NCI-H1105 (cell line): ENCODE measurements at regions not wholly inside any gene's neighbourhood (a gene's known extent, or its start where the extent isn't known, plus 50 kb on each side); places are given as distances from the start of the nearest gene placed in this dataset.

Experiments used
- DNase-seq: peaks from one replicate; lab custom pipeline; 2025; lab: John Stamatoyannopoulos, UW

DNA sequence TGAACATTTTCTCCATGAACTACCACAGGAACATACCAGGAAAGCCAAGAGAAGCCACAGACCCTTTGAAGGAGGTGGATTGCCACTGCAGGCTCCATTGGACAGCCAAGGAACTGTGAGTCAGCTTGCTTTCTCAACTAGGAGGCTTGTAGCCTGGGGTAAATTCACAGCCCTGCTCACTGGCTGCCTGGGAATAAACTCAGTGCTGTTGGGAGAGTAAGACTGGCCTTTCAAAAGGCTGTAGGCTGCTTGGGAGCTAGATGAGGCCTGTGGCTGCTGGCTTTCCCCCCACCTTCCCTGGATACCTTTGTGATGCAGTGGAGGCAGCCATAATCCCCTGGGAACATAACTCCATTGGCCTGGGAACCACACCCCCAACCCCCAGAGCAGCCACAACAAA lies 223.5 kb upstream of the RBMS3 start:
- DNase-seq = no peak

DNA sequence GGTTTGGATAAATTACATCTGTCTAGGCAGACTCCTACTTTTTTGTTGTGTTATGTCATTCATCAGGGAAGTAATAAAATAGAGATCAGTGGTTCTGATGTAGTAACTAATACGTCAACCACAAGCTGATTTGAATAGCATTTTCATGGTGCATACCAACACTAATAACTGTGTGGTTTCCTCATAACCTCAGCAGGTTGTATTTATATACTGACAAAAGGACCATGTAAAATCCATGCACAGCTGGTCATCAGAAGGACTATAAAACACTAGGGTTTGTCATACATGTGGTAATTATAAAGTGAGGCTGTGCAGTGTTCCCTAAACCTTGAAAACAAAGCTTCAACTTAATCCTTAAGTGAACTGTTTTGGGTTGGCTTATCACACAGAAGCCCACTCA lies 216.8 kb upstream of the RBMS3 start:
- DNase-seq = no peak

DNA sequence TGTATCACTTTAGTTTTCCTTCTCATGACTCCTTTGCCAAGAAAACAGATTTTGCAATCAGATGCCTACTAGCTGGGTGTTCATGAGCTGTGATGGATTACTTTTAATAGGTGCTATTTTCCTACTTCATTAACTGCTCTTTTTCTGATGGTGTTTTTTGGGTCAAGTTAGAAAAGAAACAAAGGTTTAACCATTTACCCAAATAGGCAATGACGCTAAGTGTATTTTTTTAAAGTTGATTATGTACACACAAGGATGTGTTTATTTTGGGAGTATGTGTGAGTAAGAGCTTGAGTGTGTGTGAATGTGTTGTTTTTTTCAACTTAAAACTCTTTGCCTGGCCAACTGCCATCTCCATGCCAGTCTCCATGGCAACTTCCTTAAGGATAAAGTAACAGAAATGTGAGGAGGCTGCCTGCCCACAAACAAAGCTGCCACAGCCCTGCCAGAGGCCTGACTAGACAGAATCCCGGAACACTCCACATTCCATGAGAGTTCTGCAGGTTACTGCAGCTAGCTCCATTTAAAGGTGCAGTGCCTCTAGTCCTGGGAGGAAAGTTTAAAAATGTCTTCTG lies 215.6 kb upstream of the RBMS3 start:
- DNase-seq = peak; percentile 51

DNA sequence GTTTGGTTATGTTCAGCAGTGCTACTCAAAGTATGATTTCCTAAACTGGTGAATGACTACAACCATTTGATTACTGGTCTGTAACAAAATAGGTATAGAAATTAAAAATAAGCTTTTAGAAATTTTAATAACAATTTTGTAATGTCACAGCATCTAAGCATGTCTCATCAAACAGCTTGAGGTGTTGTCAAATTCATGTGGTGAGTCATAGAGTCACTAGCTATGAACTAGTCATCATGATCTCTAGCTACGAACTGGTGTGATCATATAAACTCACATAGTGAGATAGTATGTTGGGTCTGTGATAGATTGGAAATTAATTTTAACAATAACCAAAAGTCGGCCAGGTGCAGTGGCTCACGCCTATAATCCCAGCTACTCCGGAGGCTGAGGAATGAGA lies 213.9 kb upstream of the RBMS3 start:
- no peak for DNase-seq

DNA sequence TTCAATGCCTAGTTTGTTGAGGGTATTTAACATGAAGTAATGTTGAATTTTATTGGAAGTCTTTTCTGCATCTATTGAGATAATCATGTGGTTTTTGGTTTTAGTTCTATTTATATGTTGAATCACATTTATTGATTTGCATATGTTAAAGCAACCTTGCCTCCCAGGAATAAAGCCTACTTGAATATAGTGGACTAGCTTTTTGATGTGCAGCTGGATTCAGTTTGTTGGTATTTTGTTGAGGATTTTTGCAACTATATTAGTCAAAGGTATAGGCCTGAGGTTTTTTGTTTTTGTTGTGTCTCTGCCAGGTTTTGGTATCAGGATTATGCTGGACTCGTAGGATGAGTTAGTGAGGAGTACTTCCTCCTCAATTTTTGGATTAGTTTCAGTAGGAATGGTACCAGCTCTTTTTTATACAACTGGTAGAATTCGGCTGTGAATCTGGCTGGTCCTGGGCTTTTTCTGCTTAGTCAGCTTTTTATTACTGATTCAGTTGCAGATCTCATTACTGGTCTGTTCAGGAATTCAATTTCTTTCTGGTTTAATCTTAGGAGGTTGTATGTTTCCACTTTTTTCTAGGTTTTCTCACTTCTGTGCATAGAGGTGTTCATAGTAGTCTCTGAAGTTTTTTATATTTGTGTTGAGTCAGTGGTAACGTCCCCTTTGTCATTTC lies 209.8 kb upstream of the RBMS3 start:
- no peak for DNase-seq

DNA sequence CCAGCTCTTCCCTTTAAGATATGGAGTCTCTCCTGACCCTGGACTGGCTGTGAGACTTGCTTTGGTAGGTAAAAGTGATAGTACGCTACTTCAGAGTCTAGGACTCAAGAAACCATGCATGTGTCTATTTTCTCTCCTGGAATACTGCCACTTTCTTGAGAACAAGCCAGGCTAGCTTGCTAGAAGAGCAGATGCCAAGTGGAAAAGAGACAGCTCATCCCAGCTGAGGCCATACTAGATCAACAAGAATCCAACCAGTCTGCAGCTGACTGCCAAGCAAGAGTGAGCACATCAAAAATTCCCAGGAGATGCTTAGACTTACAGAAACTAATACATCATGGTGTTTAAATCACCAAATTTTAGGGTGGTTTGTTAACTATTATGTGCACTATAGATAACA lies 208.3 kb upstream of the RBMS3 start:
- no peak for DNase-seq

DNA sequence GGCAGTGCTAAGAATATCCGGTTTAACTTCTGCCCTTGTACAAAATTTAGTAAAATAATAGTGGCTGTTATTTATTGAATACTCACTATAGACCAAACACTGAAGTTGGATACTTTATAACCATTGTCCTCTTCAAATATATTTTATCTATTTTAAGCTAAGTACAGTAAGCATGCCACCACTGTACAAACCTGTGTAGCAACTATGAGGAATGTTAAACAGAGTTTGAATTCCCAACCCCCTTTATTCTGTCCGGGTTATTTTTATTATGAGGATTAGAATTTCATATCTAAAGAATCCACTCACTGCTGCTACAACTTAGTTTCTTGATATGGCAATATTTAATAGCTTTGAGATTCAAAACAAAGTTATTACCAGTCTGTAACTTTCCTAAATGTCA lies 203.5 kb upstream of the RBMS3 start:
- no peak for DNase-seq

DNA sequence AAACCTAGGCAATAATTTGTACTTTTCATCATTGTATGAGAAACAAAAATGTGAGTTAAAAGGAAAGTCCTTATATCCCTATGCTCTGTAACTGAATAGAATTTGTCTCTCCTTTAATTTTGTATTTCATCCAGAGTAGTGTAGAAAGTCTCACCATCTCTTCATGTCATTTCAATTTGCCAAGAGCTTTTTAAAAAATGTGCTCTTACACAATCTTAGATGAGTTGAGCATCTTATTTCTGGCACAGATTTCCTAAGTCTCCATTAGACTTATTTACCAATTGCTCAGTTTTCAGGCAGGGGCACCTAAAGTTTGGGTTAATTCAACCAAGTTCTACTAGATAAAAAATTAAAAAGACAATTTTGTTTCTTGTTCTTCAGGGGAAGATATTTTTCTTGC lies 201.5 kb upstream of the RBMS3 start:
- DNase-seq = no peak

DNA sequence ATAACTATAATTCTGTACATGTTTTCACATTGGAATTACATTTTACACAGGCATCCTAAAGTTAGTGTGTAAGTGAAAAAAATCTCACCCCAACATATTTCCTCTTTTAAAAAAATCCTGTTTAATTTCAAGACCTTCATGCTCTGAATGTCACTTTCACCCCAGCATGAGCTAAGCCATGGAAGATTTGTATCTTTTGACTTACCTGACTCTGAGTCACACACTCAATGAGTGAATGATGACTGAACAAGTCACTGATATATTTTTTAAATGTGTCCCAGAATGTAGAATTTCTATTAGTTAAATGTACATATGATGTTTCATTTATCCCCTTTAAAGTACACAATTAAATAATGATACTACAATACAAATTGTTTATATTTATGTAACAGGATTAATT lies 199.9 kb upstream of the RBMS3 start:
- DNase-seq = no peak

DNA sequence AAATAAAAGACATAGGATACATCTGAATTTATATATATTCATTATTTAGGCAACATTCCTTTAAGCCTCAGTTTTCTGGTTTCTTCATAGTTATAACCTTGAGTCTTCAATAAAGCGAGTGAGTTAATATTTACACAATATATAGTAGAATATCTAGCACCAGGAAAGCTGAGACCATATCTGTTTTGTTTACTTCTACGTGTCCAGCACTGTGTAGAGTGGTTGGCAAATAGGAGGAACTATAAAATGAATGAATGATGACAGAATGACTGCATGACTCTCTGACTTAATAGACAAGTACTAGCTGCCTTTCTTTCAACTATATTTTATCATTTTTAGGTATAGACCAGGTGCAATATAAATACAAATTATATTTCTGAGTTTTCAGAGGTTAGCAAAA lies 197.8 kb upstream of the RBMS3 start:
- DNase-seq = no peak

DNA sequence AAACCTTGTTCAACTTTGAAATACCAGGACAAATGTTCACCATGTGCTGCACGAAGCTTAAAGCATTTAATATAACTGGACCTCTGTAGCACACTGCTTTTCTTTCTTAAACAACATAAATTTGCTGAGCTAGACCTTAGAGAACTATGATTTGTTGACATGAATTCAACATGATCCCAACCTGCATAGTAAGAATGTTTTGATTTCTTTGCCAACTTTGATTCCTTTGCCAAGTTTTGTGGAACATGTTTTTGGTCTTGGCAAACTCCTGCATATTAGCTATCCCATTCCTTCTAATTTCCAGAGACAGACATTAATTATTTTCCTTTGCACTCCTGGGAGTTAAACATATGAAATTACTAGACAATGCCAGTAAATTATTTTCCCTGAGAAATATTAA lies 197.2 kb upstream of the RBMS3 start:
- DNase-seq = no peak

DNA sequence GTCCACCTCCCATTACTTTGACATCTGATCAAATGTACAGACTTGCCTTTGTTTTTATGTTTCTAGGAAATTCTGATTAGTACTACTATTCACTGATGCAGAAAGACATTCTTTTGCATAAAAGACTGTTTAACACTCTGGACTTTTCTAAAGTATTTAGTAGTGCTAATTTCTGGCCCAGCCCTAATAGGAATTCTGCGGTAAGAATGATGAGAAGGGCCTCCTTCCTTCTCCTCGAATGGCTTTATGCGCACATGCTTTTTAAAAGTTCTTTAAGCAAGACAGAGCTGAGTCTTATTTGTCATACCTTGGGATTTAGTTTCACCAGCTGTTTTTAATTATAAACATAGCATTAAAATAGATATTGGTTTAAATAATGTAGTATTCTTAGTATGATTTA lies 192.3 kb upstream of the RBMS3 start:
- DNase-seq = no peak

DNA sequence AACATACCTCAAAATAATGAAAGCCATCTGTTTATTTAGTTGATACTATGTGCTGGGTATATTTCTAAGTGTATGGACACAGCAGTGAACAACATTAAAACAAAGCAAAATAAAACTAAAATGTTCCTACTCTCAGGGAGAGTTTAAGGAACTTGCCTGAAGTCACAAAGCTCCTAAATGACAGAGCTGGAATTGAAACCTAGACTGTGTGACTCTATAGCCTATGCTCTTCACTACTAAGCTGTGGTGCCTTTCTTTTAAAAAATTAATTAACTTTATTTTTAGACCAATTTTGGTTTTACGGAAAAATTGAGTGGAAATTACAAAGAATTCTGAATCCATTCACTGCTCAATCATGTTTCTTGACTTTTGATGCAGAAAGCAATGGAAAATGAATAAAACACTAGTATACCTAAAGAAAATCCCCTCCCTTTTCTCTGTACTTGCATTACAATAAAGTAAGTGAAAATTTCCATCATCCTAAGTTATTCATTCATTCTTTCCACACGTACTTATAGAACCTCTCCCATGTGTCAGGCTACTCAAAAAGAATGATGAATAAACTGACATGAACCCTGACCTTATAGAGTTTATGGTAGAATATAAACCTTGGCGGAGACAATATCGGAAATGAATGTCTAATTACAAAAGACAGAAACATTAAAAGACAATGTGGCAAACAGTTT lies 189.8 kb upstream of the RBMS3 start:
- no peak for DNase-seq

DNA sequence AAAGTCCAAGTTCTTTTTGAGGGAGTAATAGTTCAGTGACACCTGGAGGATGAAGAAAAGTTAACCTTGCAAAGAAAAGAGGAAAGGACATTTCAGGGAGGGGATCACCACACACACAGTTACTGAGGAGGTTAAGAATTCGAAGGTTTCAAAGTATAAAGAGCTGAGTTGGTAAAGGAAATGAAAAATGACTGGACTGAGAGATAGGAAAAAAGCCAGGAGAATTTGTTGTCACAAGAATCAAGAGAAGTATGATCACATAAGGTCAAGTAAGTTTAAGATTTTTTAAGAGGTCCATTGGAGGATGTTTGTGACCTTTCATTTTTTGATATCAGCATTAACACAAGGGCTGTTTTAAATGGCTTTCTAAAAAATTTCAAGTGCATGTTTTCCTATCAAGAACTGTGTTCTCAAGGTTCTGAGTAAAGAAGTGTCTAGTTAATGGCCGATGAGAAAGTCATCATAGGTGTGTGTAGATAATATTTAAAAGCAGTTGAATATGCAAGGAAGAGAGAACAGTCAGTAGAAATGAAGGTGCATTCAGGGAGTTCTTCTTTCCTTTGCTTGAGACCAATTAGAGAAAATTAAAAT lies 189.2 kb upstream of the RBMS3 start:
- no peak for DNase-seq

DNA sequence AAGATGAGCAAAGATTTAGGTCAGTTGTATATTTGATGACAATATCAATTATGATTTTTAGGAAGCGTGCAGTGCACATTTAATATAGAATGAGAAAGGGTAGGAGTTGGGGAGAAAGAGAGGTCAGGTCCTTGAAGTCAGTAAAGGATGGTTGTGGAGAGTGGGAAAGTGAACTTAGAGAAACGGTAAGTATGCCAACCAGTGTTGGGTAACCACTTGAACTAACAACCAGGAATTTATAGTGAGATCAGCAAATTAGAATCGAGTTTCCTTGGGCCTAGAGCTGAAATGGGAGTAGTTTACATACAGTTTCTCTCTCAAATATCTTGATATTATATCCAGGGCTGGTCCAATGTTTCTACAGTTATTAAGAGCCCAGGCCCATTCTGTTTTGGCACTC lies 188.5 kb upstream of the RBMS3 start:
- DNase-seq = no peak

DNA sequence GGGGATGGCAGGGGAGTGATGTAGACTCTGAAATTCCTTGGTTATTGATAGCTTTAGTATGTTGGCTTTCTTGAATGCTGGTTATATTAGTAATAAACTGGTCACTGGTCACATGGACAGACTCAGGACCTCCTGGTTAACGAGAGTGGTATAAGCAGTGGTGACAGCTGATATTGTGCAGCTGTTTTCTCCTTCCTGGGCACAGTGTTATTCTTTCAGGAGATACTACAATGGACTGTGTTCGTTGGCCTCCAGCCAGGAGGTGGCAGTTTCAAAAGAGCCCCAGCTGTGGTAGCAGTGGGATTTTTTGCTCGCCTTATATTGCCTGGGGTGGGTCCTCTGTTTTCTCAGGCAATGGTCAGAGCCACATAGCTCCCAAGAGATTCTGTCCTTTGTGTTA lies 181.6 kb upstream of the RBMS3 start:
- no peak for DNase-seq

DNA sequence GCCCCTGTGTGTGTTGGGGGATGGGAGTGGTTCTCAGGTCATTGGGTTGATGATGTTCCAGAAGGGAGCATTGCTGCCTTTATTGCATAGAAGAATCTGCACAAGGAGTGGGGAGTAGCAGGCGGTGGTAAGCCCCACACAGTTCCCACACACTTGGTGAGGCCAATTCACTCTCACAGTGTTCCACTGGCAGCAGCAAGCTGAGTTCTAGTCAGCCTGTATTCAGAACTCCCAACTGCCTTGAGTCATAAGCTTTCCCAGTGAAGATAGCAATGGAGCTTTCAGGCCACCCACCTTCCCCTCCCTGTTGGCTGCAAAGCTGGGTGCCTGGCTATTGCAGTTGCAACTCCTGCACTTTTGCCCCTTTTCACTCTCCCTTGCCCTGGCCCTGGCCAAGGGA lies 181.1 kb upstream of the RBMS3 start:
- no peak for DNase-seq

DNA sequence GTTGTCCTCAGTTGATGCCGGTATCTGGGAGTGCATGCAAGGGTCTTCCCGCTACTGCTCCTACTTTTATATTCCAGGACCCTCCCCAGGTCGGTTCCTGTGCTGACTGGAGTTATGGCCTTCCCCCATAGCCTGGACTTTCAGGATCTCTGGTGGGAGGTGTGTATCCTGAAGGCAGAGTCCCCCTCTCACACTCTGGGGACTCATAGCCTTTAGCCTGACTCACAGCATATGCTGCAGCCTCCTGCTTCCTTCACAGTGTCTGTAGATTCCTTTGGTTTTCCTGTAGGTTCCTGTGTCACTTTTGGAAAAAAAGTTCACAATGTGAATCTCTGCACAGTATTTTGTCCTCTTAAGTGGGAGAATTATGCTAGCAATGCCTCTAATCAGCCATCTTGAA lies 180.6 kb upstream of the RBMS3 start:
- no peak for DNase-seq

DNA sequence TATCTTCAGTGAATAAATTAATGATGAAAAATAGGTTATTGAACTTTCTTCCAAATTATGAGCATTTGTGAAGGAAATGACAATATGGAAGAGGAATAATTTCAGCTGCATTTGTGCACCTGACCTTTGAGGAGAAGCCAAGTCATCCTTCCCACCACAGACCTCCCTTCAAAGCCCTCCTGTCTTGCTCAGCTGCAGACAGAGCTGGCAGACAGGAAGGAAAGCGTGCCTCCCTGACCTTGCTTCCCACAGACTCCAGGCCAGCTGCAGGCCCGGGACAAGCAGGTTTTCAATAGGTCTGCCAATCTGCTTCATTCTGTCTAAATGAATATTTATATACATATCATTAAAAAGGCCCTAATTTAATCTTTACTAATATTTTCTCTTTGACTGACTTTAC lies 152.9 kb upstream of the RBMS3 start:
- DNase-seq = no peak

DNA sequence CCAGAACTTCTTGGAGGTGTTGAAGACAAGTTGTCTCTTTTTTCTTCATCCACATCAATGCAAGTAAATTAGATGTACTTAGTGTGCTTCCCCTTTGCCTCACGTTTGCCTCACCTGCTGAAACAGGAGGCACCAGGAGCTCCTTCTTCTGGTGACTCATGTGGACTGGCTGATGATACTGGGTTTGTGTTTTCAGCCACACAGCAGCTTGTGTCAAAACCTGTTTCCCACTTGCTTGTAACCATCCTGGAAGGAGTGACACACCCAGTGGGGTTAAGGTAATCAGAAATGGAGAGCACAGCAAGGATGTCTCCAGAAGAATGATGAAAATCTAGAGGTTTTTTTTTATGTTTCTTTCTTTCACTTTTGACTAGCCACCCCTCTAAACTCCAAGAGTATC lies 143.3 kb upstream of the RBMS3 start:
- no peak for DNase-seq

DNA sequence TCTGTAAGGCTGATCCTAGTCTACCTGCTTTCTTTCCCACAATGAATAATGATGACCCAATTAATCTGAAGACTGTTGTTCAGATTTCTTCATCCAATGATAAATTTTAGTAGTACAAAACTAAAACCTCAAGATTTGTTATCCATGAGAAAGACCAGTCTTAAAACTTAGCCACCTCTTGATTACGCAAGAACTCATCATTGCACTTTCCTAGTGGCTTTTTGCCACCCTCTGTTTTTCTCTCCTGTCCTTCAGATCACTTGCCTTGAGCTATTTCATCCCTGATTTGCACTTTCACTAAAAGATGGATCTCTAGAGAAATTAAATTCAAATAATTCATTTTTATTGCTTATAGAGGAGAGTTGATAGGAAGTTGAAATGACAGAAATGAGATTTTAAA lies 142.7 kb upstream of the RBMS3 start:
- no peak for DNase-seq

DNA sequence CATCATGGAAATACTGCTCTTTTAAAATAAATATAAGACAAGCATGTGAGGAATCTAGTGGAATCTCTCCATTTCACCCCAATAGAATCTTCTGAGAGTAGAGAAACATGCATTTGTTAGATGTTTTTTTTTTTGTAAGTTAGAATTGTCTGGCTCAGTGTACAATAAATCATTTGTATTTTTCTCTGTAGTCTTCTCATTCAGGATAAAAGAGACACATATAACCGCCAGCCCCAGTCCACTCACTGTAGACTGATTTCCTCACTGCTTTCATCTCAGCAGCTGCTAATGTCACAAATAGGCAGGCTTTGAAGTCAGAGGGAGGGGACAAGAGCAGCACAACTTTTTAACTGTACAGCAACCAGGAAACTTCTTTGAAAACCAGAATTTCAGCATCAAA lies 140.2 kb upstream of the RBMS3 start:
- DNase-seq = no peak

DNA sequence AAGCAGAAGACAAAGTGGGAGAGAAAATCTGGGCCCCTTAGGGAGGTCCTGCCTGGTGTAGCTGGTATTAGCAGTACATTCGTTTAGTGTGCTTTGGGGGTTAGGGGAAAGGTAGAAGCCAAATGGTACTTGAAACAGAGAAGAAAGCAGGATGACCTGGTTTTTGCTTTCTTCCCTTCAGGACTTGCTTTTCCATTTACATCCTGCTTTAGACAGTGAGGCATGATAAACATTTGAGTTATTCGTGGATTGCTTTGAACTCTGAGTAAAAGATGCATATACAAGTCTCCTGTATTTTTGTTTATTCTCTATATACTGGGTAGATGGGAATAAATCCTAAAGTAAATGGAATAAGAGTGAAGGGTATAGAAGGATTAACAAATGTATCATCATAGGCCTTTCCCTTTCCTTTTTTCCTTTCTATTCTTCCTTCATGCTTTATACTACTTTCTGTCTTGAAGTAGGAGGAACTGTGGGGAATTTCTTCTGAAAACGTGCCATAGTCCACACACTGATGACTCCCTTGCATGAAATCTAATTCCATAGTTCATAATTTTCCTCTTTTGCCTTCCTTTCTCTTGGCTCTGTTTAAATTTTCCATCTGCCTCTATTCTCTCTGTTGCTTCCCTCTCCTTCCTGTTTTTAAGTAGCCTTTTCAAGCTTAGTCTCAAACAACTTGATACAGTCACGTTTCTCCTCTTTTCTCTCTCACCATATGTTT lies 139.5 kb upstream of the RBMS3 start:
- no peak for DNase-seq
